GM19324 (cell line): ENCODE measurements at regions not wholly inside any gene's neighbourhood (a gene's known extent, or its start where the extent isn't known, plus 50 kb on each side); places are given as distances from the start of the nearest gene placed in this dataset.
"Not testable (repeated sequence)": the region's sequence is repeated elsewhere in the genome, so short reads cannot be mapped to it uniquely, and the experiment has no call there.

Experiments
- ATAC-seq: cut with Tn5 transposase; IDR thresholded peaks from one replicate; pipeline ENCODE4 v1.9.1; 2021; ENCODE audit warnings: mild to moderate bottlenecking, moderate library complexity; ENCODE audit not compliant: unreplicated experiment, low FRiP score

DNA sequence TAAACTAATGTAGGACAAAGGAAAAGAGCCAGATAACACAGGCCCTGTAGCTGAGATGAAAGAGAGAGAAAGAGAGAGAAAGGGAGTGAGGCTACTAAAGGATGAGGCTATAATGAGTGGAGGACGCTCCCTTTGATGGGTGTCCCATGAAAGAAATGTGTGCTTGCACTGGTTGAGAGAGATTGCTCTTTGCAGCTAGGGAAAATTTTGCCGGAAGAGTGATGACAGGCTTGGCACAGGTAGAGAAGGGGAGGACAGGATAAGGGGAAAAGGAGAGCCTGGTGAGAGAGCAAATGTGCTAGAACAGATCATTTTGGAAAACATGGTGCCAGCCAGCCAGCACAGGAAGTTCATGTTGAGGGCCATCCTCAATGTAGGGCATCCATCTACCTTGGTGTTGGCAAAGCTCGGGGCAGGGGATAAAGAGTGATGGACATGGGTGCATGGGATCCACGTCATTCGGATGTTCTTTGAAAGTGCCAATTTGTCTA is 248.6 kb downstream of the BTG1 start:
- ATAC-seq = no peak

DNA sequence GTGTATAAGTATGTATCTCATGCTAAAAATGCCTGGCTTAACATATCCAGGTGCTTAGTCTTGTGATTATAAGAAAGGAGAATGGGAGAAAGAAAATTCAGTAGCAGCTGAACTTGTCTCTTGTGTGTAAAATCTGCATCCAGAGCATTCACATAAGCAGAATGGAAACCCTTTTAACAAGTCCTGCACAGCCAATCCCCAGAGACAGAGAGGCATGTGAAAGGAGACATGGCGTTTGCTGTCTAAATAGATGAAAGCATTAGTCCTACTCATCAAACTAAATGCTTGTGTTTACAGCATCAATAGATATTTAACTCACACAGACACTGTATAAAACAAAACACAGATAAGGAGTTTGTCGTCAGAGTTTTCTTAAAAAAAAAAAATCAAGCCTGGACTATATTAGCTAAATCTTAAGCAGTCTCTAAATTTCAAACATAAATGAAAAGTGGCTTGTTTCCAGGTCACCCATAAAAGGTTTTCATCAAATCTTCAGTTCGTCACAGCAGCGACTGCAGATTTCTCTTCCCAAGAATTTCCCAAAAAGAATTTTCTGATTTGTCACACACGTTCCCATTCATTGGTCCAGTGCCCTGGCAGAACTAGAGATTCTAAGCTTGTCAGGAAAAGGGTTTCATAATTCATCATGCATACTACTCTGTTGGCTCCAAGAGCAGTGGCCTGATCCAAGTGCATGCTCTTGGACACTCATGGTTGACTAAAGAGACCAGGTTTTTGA is 249.2 kb downstream of the BTG1 start:
- no peak for ATAC-seq

DNA sequence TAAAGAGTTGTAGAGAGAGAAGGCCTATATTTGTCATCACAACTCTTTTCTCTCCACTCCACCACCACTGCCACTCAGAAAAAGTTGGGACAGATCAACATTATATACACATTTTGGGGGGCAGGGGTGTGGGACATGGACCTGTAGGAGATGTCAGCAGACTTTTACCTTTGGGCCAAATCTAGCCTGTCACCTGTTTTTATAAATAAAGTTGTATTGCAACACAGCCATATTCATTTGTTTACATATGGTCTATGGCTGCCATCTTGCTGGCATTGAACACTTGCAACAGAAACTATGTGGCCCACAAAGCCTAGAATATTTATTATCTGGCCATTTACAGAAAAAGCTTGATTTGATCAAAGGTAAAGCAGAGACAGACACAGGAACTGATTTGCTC is 250.7 kb downstream of the BTG1 start:
- ATAC-seq = no peak

DNA sequence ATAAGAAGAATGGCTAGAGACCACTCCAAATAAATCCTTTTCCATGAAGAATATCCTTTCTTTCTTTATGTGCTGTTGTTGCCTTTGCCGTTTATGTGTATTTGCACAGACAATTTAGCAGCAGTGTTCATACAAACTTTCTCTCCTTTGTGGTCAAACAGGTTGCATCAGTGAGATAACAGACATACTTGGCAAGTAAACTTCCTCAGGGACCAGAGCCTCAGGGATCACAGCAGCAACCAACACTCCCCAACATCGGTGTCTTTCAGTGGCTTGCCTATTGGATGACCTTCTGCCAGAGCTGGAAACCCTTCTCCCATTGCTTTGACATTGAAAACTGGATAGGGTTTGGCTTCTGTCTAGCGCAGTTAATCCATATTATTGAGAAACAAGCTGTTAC is 252.2 kb downstream of the BTG1 start:
- no peak for ATAC-seq

DNA sequence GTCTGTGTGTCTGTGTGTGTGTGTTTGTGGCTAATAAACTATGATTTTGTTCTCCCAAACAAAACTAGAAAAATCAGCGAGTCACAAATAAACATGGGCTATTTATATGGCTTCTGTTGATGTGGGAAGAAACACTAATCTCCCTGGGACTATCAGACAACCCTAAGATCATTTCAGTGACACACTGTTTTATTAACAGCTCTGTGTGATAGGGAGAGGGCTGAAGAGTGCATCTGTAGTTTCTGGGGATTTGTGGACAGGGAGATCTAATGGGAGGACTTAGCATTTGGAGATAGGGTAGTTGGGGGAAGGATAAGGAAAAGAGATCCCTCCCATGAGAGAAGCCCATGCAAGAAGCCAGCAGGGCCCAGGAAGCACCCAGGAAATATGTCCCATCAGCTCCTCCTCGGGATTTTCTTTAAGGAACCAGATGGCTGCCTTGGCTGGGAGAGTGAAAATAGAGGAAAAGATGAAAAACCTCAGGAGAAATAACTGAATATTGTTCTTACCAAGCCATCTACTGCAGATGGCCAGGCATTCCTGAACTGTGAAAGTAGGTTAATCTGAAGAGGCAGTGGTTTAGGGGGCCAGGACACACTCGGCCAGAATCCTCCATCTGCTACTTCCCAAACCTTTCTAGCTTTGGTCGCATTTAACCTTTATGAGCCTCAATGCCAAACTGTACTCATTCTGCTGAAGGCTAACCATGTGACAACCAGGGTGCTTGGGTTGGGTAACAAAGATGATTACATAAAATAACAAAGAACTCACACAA is 253.4 kb downstream of the BTG1 start:
- no peak for ATAC-seq

DNA sequence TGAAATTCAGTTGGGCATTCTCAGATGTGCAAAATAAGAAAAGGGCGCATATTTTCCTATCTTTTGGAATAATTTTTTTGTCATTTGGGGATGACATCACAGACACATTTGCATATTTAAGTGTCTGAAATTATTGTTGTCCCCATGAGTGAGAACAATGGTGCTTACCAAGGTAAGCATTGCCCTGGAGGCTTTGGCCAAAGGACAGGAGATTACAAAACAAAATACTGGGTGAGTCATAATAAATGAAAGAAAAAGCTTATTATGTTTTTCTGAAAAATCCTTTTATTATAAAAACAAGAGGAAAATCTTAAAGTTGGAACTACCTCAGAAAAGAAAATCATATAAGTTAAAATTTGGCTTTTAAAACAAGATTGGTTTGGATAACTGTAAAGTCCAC is 254.9 kb downstream of the BTG1 start:
- ATAC-seq = no peak

DNA sequence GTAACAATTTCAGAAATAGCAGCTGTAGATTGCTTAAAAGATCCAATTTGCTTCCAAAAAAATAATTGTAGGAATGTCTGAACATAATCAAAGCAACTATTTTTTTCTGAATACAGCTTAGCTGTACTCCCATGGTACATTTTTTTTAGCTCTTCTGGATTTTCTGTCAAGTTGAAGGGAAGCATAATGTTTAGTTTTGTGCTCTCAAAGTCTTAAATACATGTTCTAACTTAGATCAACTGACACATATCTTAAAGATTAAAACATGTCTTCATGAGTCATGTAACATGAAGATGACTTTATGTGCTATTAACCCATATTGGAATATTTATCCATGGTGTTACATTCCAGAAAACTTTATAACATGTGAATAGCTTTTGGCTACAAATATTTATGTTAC is 255.7 kb downstream of the BTG1 start:
- no peak for ATAC-seq

DNA sequence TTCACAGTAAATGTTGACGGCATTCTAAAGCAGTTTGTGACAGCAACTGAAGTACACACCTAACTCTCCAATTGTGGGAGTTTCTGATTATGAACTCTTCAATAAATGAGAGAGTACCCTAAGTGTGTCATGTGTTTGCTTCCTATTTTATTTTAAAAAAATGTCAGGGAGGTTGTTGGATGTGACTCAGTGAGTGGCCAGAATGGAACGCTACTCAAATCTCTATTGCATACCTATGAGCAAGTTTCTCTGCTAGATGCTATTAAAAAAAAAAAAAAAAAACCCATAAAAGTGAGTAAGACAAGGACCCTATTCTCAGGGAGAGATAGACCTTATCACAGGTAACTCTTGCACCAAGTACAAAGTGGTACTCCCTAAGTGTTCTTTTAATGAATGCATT is 256.6 kb downstream of the BTG1 start:
- ATAC-seq = no peak

DNA sequence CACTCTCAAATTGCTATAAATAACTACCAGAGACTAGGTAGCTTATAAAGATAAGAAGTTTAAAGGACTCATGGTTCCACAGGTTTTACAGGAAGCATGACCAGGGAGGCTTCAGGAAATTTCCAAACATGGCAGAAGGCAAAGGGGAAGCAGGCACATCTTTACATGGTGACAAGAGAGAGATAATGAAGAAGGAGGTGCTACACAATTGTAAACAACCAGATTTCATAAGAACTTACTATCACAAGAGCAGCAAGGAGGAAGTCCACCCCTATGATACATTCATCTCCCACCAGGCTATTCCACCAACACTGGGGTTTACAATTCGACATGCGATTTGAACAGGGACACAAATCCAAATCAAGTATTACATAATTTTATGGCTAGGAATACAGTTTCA is 257.7 kb downstream of the BTG1 start:
- ATAC-seq = no peak

DNA sequence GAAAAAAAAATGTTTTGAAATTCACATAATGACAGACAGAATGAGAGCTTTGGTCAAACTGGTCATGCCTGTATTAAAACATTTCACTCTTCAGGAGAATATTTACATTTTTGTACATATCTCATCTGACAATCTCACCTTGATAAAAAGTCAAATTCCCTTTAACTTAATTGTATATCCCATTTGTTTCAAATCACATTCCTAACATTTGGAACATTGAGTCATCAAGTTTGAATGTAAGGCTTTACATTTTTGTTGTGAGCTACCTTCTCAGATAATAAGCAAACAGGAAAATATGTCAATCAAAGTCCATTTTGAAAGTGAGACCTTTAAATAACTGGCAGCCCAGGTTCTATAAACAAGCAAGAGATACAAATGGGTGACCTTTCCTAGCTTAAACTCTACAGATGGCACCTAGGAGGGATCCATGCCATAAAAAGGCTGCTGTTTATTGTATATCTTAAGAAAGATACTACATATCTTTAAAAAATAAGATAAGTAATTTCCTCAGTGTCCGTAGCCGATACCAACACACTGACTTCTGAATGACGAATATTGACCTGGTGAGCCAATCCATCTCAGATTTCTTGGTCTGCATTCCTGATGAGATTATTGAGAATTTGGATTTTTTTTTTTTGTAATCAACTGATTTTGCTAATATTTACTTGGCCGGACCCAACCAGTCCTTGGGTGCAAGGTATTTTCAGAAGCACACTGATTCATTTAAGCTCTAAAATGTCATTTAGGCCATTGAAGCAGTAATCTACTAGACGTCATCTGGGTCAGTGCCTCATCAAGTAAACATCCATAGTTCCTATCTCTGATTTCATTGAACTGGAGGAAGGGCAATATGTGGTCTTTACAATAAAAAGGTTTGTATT is 259.6 kb downstream of the BTG1 start:
- no peak for ATAC-seq

DNA sequence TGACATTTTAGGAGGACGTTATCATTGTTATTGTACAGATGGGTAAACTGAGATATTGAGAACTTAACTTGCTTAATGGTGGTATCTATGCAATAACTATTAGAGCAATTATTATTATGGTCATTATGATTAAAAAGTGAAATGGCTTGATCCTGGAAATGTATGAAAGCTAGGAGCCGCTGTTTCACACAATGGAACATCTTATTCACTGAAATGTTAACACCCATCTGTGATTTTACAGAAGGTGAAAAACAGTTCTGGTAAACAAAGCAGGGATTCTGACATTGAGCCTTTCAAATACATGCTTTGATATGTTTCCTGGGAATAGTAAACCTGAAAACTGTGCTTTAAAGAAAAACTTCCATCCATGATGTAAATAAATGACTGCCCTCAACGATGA is 261.4 kb downstream of the BTG1 start:
- ATAC-seq = no peak

DNA sequence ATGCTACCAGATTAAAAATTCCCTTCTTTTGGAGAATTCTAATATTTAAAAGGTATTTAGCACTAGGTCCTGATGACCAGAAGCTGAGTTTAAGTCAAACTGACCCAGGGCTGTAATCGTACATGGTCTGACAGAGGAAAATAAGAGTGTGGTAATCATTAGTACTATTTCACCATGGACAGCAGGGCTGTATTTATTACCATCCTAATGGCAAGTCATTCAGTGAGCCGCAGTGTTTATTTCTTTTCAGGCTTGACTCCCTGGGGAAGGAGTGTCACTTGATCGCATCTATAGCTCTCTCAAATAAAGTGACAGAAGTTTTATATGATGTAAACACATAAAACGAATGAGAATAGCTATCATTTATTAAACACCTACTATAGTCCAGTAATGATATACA is 261.8 kb downstream of the BTG1 start:
- ATAC-seq = no peak

DNA sequence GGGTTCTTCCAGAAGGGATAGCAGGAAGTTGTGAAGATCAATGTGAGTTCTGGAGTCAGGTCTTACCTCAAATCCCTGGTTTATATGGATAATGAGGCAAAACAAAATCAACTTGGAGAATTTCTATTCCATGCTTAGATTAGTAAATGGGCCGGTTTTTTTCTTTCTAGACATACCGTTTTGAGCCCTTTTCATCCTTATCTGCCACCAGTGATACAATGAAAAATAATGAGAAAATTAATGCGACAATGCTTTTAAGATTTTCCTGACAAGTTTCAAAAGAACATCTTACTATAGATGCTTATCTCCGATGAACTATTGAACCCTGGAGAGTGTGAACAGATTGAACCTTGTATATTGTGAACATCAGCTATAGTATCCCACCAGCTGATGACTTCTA is 262.7 kb downstream of the BTG1 start:
- no peak for ATAC-seq

DNA sequence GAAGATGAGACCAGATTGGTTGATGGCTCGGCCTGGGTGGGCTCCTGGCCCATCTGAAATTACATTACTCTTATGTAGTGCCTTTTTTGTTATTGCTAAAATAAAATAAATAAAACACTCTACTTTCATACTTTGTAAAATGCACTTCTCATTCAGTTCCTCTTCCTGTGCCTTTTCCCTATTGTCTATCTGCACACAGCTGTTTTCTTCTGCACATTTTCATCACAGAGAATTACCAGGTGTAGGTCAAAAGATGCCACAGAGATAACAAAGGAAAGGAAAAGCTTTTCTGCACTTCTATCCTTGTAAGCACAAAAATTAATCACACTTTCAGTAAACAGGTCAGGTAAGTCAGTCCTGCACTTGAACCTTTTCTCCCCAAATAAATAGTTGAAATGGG is 265.1 kb downstream of the BTG1 start:
- no peak for ATAC-seq

DNA sequence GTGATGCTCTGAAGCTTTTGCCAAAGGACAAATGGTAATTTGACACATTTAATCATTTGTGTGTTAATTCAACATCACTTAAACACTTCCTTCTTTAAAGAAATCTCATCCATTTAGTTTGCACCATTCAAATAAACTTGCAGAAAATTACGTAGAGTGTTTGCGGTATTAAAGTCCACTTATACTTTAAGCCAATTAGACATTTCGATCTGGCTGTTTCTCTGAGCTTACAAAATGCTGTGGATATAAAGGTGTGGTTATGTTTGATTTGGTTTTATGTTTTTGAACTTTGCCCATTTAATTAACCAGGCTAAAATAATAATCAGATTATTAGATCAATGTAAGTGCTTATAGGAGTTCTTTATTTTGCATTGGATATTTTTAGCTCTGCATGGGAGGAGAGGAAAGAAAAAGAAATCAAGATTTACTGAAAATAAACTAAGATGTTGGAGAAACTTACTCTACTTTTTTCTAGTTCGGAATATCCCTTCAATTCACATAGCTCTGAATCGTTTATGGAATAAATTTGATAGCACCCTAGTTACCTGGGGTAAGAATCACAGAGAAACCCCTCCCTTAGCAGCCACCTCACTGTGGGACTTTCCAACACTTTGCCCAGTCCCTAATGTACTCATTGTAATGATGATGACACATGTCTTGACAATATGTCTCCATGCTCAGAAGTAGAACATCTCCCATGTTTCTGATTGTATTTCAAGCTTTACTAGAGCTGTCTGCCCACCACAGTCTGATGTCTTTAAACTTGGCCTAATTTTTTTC is 268.0 kb downstream of the BTG1 start:
- ATAC-seq = no peak

DNA sequence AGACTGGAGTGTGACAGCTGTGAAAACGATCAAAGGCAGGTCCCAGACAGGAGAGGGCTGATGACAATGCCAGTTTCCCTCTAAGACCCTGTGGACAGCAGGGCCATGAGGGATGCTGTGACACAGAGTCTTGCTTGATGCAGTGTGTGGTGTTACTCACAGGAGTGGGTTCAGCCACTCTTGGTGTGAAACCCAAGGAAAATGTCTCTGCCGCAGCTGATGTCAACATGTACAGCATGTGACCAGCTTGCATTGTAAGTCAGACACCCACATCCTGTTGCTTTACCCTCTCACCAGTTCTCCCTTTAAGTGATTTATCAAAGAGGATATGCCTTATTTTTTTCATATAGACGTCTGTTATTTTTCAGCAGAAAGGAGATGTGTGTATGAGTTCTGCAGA is 268.6 kb downstream of the BTG1 start:
- peak; percentile 89 for ATAC-seq

DNA sequence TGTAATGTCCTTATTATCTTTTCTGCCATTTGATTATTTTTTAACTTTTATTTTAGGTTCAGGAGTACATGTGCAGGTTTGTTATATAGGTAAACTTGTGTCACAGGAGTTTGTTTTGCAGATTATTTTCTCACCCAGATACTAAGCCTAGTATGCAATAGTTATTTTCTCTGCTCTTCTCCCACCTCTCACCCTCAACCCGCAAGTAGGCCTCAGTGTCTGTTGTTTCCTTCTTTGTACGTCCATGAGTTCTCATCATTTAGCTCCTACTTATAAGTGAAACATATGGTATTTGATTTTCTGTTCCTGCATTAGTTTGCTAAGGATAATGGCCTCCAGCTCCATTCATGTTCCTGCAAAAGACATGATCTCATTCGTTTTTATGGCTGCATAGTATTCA is 270.0 kb downstream of the BTG1 start:
- ATAC-seq = not testable (repeated sequence)

DNA sequence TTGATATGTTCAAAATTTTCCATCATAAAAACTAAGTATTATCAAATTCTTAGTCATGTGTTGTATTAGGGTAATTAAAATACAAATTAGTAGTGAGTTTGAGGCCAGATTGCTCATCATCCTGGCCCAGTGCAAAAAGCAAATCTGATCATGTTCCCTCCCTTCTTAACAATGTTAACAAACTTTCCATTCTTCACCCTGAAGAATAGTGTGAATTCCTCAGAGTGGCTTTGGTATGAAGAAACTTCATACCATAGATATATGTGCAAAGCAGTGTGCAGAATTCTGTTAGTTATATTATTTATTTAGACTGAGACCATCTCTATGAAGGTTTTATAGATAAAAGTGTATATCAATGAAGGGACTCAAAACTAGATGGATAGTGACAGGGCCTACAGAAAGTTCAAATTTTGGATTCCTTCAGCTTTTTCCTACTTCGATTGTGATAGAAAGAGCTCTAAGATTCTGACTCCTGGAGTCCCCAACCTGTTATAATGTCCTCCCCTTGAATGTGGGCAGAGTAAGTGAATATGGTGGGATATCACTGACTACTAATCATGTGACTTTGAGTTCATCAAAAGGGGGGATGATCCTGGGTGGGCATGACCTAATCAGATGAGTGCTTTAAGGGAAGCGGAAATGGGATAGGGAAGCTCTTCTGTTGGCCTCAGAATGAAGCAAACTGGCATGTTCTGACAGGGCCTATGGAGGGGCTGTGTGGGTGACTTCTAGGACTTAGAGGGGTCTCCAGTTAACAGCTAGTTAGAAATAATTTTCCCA is 271.4 kb downstream of the BTG1 start:
- ATAC-seq = no peak

DNA sequence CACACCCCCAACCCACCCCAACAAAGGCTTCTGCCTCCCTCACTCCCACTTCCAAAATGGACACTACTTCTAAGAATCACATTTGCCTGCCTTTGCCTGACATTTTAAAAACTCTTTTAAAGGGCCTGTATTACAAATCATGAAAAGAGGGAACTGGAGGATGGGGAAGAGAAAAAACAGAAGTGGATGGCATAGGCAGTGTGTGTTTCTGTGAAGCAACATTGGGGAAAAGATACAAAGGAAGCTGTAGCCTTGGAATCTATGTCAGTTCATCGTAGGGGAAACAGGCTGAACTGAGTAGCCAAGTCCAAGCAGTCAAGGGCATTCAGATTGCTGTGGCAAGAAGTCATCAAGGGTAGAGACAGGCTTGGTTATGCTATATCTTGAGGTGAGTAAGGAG is 273.9 kb downstream of the BTG1 start:
- ATAC-seq = no peak
